Activated CD4-positive, alpha-beta T cell treated with anti-CD3 and anti-CD28 coated beads, Interleukin-2, amount 50 U/mL, for 1 hour (primary cell): ENCODE measurements at regions not wholly inside any gene's neighbourhood (a gene's known extent, or its start where the extent isn't known, plus 50 kb on each side); places are given as distances from the start of the nearest gene placed in this dataset.

Source experiments
- DNase-seq: peaks from one replicate; pipeline ENCODE4 v3.0.0-alpha.2; 2020

GRCh38 chr5:4911646-4912403 is 228.3 kb upstream of the ADAMTS16 start:
- no peak for DNase-seq

DNA sequence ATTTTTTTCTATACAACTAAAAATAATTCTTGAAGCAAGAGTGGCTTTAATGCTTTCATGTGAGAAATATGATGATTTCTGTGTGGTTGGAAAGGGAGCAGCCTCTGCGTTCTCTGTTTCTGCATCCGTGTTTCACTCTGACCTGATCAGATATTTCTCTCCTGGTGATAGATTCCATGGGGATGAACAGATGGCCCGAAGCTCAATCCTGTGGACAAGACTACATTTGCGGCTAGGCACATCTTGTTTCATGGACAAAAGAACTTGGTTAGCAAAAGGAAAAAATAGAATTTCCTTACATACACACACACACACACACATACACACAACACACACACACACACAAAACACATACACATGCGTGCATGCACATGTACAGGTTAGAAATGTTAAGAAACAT is 218.2 kb upstream of the ADAMTS16 start:
- DNase-seq = no peak

GRCh38 chr5:4924577-4924976 is 215.6 kb upstream of the ADAMTS16 start:
- no peak for DNase-seq

DNA sequence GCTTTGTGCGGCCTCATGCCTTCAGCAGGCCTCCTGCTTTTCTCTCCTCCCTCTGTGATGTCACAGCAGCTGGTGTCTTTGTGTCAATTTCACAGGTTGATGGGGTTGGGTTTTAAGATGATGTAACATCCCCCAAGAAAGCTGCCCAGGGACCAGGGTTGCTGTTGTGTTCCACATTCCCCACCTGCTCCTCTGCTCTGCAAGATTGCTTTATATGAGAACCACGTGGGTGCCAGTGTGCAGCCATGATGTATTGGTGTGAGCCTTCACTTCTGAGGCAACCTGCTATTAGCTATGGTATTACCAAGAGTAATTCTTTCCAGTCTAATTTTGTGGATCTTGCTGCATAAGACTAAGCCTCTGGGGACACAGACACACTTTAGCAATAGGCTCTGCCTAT is 213.0 kb upstream of the ADAMTS16 start:
- DNase-seq = no peak

- no peak for DNase-seq
These were observed 211.7 kb upstream of the ADAMTS16 start for GRCh38 chr5:4928409-4928808.

DNA sequence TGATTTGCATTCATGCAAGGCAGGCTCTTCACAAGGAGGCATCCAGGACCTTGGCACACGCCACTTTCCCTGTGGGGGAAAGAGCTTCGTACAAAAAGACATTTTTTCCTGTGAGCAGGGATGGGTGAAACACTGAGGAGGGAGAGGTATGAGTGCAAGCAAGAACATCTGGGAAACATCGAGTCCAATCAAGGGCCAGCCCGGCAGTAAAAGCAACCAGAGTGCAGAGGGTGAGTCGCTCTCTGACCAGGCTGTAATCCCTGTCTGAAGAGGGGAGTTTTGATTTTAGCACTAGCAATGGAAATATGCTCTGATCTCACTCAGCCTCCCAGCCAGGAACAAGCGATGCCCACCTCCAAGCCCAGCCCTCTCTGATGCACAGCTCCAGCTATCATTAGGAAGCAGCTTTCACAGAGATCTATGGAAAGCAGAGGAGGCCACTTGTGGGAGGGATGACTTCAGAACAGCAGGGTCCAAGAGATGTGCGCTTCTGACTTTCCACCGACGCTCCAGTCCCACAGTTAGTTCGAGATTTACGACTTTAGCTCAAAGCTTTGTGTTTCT is 211.0 kb upstream of the ADAMTS16 start:
- no peak for DNase-seq

DNA sequence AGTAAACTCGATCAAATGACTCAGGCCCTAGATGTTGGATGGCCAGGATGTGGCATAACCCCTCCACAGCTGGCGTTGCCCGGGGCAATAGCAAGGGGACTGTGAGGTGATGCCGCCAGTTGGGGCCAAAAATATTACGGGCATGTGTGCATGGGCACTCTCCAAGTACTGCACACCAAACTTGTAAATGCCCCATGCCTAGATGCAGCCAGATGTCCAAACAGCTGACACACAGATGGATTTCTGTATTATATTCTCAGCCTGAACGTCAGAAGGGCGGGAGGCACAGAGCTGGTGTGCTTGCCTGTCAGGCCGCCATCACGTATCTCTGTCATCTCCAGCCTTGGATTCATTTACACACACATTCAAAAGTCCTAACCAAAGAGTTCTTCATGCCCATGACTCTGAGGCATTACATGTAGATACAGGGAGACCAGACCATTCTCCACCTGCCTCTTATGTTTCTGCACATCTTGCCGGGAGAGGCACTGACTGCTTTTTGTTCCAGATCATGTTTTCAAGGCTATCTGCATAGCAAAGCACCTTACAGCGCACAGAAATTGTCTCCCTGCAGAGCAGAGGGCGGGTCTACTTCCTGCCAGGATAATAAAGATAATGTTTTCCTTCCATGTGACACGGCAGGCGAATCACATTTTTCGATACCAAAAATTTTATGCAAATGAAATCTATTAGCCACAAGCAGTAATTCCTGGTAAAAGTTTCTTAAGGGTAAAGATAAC is 200.9 kb upstream of the ADAMTS16 start:
- no peak for DNase-seq

- no peak for DNase-seq
These were observed 199.0 kb upstream of the ADAMTS16 start for GRCh38 chr5:4941161-4941560.

GRCh38 chr5:4941957-4942830 is 197.9 kb upstream of the ADAMTS16 start:
- no peak for DNase-seq

DNA sequence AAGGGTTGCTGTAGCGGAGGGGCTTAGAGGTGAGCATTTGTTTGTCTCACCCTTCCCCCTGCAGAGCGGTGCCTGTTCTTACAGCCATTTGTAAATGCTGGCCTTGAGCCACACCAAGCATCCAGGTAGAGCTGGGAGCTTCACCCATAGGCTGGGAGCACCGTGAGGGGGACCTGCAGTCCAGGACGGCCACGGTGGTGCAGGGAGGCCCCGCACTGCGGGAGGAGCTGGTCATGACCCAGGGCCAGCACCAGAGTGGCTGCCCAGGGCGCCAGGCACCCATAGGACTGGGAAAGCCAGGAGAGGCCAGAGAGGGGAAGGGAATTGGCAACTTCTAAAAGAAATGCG is 197.3 kb upstream of the ADAMTS16 start:
- DNase-seq = no peak

- DNase-seq = no peak
These were observed 194.8 kb upstream of the ADAMTS16 start for GRCh38 chr5:4945296-4945695.

DNA sequence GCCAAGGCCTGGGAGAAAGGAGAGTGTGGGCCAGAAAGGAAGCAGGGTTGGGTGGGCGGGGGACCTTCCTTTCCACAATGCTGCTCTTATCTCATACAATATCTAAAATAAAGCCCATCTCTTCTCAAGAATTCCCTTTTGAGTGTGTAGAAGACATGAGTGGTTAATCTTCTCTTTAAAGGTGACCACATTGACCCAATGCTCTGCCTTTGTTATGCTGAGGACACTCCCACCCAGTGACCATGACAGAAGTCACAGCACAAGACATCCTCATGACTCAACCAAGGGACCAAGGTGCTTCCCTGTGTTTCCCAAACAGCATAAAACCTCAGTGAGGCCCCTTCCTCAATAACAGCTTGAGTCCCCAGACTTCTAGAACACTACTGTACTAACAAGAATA is 193.0 kb upstream of the ADAMTS16 start:
- no peak for DNase-seq

GRCh38 chr5:4947893-4948536 is 192.1 kb upstream of the ADAMTS16 start:
- no peak for DNase-seq

DNA sequence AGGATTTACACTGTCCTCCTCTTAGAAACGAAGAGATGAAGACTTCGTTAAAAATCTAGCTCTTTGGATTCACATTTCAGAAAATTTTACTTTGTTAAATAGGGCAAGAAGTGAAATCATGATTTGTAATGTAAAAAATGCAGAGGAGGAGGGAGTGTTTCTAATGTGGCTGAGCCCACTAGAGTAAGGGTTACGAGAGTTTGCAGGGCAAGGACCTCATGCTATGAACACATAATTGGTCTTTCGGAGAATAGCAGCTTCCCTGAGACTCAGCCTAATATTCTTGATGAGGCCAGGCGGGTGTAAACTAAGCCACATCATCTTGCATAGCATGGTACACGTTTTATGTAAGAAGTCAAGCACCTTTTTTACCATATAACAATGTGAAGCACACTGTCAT is 191.0 kb upstream of the ADAMTS16 start:
- DNase-seq = no peak

GRCh38 chr5:4953576-4953975 is 186.6 kb upstream of the ADAMTS16 start:
- no peak for DNase-seq

- DNase-seq = no peak
These were observed 186.1 kb upstream of the ADAMTS16 start for GRCh38 chr5:4954048-4954447.

DNA sequence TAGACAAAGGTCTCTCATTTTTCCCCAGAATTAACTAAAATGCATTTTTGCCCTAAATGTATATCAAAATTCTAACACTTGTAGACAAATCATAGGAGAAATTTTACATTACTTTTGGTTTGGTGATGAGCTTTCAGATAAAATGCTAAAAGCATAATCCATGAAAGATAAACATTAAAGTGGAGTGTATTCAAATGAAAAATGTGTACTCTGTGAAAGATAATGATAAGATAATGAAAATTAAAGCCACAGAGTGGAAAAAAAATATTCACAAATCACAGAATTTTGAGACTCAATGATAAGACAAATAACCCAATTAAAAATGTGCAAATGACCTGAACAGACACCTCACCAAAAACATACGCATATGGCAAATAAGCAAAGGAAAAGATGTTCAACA is 176.9 kb upstream of the ADAMTS16 start:
- DNase-seq = no peak

DNA sequence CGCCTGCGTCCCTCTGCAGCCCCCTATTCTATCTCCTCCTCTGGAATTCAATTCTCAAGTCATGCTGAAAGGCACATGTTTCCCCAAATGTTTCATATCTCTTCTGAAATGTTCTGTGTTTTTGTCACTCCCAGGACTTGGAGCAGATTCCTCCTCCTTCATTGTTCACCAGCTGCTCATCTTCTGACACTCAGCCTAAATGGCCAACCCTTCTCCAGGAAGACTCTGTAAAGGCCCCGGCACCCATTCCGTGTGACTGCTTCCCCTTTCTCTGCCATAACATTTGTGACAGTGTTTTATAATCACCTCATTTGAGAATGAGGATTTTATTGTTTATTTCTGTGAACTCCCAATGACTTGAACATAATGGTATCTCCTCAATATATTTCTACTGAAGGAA is 170.8 kb upstream of the ADAMTS16 start:
- DNase-seq = no peak

- DNase-seq = no peak
These were observed 170.0 kb upstream of the ADAMTS16 start for GRCh38 chr5:4970171-4970570.

DNA sequence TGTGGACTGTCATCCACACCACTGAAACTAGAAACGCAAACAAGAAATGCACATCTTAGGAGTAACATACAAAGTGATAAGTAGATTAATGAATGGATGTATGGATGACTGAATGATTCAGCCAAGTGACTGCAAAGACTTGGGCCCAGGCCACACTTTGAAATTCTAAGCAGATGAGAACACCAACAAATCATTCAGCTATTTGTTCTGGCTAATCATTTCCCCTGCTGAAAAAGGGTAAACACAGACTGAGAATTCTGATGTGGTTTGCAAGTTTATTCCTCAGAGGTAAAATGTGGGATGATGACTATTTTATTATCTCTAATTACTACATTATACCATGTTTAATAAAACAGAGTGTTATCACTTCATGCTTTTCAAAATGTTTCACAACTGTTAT is 163.2 kb upstream of the ADAMTS16 start:
- no peak for DNase-seq

GRCh38 chr5:4977416-4978110 is 162.6 kb upstream of the ADAMTS16 start:
- no peak for DNase-seq

GRCh38 chr5:4980201-4980600 is 159.9 kb upstream of the ADAMTS16 start:
- no peak for DNase-seq
